ENCODE measurements at regions not wholly inside any gene's neighbourhood (a gene's known extent, or its start where the extent isn't known, plus 50 kb on each side); places are given as distances from the start of the nearest gene placed in this dataset.
"Not testable (repeated sequence)": the region's sequence is repeated elsewhere in the genome, so short reads cannot be mapped to it uniquely, and the experiment has no call there.

GRCh38 chr10:3647074-3647473 lies 137.9 kb downstream of the KLF6 start:
- no peak for DNase-seq (ENCODE audit: low read depth, low spot score)
- in situ Hi-C loops (cut with HindIII; ENCODE audit: low pct_unique_long_range_greater_than_20kb, low sequenced_read_pairs): no loop called here

DNA sequence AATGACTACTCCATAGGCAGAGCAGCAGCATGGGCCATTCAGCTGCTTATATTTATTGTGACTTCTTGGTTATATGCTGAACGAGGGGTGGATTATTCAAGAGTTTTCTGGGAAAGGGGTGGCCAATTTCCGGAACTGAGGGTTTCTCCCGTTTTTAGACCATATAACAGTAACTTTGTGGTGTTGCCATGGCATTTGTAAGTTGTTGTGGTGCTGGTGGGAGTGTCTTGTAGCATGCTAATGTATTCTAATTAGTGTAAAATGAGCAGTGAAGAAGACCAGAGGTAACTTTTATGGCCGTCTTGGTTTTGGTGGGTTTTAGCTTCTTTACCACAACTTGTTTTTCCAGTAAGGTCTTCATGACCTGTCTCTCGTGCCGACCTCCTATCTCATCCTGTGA lies 139.6 kb downstream of the KLF6 start:
- no peak for DNase-seq (ENCODE audit: low read depth, low spot score)
- in situ Hi-C loops (cut with HindIII; ENCODE audit: low pct_unique_long_range_greater_than_20kb, low sequenced_read_pairs): no loop called here

GRCh38 chr10:3640816-3641215 lies 144.2 kb downstream of the KLF6 start:
- no peak for DNase-seq (ENCODE audit: low read depth, low spot score)
- in situ Hi-C loops (cut with HindIII; ENCODE audit: low pct_unique_long_range_greater_than_20kb, low sequenced_read_pairs): no loop called here

- in situ Hi-C loops (cut with HindIII; ENCODE audit: low pct_unique_long_range_greater_than_20kb, low sequenced_read_pairs): no loop called here
- no peak for DNase-seq (ENCODE audit: low read depth, low spot score)
Measured at GRCh38 chr10:3639546-3639945, 145.5 kb downstream of the KLF6 start.

- DNase-seq (ENCODE audit: low read depth, low spot score): no peak
- in situ Hi-C loops (cut with HindIII; ENCODE audit: low pct_unique_long_range_greater_than_20kb, low sequenced_read_pairs): no loop called here
Measured at GRCh38 chr10:3636356-3637181, 148.4 kb downstream of the KLF6 start.

DNA sequence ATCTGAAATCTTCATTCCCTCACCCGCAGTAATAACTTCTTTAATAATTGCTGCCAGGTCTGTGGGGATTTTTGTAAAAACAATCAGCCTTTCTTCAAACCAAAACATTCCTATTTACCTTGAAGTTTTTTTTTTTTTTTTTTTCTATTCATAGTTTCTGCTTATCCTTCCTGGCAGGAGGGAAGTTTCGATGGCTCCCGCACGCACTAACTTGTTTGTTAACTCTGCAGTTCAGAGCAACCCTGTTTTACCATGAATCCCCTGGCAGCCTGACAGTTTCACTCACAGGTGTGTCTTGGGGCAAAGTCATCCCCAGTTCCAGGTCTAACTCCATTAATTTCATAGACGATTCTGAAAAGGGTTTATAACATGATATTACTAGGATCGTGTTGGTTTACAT lies 149.3 kb downstream of the KLF6 start:
- in situ Hi-C loops (cut with HindIII; ENCODE audit: low pct_unique_long_range_greater_than_20kb, low sequenced_read_pairs): no loop called here
- DNase-seq (ENCODE audit: low read depth, low spot score): no peak

DNA sequence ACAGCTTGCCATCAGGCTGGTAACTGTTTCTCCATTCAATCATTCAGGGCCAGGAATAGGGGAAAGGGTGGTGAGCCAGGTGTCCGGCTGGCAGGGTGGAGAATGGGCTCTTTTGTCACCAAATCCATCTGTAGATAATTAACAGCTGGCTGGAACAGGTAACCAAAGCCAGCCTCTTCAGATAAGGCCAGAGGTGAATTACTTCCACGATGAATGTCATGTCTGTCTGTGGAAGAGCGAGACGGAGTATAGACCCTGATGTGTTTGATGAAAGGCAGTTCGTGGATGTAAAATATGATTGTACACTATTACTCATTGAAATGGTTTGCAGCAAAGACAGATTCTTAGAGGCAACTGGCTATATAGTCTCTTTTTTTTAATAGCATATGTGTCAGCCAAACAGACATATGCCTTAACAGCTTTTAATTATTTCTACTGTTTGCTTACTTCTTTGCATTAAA lies 149.8 kb downstream of the KLF6 start:
- in situ Hi-C loops (cut with HindIII; ENCODE audit: low pct_unique_long_range_greater_than_20kb, low sequenced_read_pairs): no loop called here
- DNase-seq (ENCODE audit: low read depth, low spot score): no peak

DNA sequence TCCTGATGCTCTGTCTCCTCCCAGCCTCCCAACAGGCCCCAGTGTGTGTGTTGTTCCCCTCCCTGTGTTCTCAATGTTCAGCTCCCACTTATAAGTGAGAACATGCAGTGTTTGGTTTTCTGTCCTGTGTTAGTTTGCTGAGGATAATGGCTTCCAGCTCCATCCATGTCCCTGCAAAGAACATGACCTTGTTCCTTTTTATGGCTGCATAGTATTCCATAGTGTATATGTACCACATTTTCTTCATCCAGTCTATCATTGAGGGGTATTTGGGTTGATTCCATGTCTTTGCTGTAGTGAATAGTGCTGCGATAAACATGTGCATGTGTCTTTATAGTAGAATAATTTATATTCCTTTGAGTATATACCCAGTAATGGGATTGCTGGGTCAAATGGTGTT lies 150.4 kb downstream of the KLF6 start:
- DNase-seq (ENCODE audit: low read depth, low spot score); in situ Hi-C loops (cut with HindIII; ENCODE audit: low pct_unique_long_range_greater_than_20kb, low sequenced_read_pairs): not testable (repeated sequence)

GRCh38 chr10:3631701-3632330 lies 153.2 kb downstream of the KLF6 start:
- DNase-seq (ENCODE audit: low read depth, low spot score): no peak
- in situ Hi-C loops (cut with HindIII; ENCODE audit: low pct_unique_long_range_greater_than_20kb, low sequenced_read_pairs): no loop called here

- in situ Hi-C loops (cut with HindIII; ENCODE audit: low pct_unique_long_range_greater_than_20kb, low sequenced_read_pairs): no loop called here
- DNase-seq (ENCODE audit: low read depth, low spot score): no peak
Measured at GRCh38 chr10:3631291-3631690, 153.7 kb downstream of the KLF6 start.

DNA sequence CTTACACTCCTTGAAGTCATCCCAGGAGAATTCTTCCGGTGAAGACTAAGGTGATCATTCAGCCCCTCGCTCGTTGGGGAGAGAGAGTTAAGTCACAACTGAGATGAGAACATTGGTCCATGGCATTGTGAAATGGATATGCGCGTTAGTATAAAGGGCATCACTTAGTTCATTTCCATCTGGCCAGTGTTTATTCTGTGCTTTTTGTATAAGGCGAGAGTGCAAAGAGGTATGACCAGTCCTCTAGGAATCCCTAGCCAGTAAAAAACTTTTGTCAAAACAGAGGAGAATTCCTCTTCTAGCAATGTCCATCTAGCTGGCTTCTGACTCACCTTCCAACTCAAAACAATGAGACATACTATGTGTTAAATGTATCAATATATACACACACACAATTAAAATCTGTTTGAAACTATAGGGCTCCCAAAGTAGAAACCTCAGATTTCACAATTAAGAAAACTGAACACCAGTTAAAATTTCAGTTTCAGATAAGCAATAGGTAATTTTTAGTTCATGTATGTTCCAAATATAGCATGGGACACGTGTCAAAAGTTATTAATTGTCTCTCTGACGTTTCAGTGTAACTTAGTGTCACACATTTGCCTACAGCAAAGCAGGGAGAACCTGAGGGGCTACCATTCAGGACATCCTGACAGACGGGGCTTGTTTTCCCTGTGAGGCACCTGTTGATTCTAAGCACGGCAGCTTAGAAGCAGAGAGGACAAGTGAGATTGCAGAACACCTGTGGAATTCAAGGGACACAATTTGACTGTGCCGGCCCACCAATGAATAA lies 158.9 kb downstream of the KLF6 start:
- in situ Hi-C loops (cut with HindIII; ENCODE audit: low pct_unique_long_range_greater_than_20kb, low sequenced_read_pairs): no loop called here

DNA sequence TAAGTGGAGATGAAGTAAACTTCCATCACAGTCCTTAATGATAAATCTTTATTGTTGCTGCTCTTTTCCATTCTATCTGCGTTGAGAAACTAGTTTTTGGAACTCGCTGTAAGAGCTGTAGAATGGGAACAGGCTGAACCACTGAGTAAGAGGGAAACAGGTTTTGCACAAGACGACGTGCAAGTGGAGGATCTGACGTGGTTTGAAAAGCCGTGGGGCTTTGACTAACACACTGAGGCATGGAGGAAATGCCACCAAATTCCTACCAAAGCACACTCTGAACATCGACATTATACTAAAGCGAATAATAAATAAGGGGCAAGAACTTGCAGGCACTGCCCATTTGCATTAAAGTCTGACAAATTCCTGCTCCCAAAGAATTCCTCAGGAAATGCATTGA lies 160.6 kb downstream of the KLF6 start:
- DNase-seq (ENCODE audit: low read depth, low spot score): peak; percentile 34
- in situ Hi-C loops (cut with HindIII; ENCODE audit: low pct_unique_long_range_greater_than_20kb, low sequenced_read_pairs): no loop called here

More for the DNA sequence above, 158.9 kb downstream of the KLF6 start:
- no peak for DNase-seq (ENCODE audit: low read depth, low spot score)

GRCh38 chr10:3623746-3624145 lies 161.3 kb downstream of the KLF6 start:
- in situ Hi-C loops (cut with HindIII; ENCODE audit: low pct_unique_long_range_greater_than_20kb, low sequenced_read_pairs): no loop called here
- peak; percentile 23 for DNase-seq (ENCODE audit: low read depth, low spot score)

DNA sequence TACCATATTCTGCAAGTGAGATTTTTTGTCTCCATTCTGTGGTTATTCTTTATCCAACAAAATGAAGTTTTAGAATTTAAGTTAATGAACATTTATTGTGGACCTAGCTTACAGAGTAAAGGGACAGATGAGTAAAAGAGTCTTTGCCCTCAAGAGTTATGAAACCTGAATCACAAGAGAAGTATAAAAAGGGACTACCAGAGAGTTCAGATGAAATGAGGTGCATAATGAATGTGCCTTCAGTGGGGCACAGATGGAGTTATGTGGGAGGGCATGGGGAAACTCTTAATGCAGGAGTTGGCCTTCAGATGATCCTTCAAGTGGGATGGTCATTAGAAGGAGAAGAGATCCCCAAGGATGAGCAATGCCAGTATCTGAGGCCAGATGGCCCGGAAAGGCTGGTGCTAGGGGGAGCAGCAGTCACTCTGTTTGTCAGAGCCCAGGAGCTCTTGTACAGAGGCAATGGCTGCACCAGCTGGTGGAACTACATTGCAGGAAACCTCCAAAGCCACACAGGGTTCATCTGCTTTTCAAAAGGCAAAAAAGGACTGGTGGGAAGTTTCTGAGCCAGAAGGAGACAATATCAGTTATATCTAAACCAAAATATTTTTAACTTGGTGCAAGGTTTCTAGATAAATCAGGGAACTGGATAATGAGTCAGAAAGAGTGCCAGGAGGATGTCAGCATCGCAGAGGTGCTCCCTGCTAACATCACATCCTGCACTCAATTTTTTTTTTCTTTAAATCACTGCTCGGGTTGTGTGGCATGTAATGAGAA lies 162.0 kb downstream of the KLF6 start:
- no peak for DNase-seq (ENCODE audit: low read depth, low spot score)
- in situ Hi-C loops (cut with HindIII; ENCODE audit: low pct_unique_long_range_greater_than_20kb, low sequenced_read_pairs): no loop called here

- no peak for DNase-seq (ENCODE audit: low read depth, low spot score)
- in situ Hi-C loops (cut with HindIII; ENCODE audit: low pct_unique_long_range_greater_than_20kb, low sequenced_read_pairs): no loop called here
Measured at GRCh38 chr10:3622427-3622826, 162.6 kb downstream of the KLF6 start.

- no peak for DNase-seq (ENCODE audit: low read depth, low spot score)
- in situ Hi-C loops (cut with HindIII; ENCODE audit: low pct_unique_long_range_greater_than_20kb, low sequenced_read_pairs): no loop called here
Measured at GRCh38 chr10:3620818-3621217, 164.2 kb downstream of the KLF6 start.

- in situ Hi-C loops (cut with HindIII; ENCODE audit: low pct_unique_long_range_greater_than_20kb, low sequenced_read_pairs): no loop called here
- no peak for DNase-seq (ENCODE audit: low read depth, low spot score)
Measured at GRCh38 chr10:3619241-3619640, 165.8 kb downstream of the KLF6 start.

DNA sequence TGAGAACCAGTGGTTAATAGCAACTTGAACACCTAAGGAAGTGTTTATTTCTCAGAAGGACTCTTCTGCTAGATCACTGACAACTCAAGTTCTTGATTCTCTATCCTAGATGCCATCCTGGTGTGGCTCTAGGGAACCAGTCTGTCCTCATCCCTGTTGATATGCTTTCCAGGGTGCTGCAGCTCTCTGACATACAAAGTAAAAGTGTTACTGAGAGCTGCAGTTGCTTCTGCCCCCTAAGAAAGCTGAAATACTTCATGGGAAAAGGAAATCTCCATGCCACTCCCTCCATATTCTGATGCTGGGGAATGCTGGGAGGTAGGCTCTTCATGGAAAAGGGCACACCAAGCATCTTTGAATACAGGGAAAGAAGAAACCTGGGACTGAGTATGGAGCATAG lies 168.1 kb downstream of the KLF6 start:
- no peak for DNase-seq (ENCODE audit: low read depth, low spot score)
- in situ Hi-C loops (cut with HindIII; ENCODE audit: low pct_unique_long_range_greater_than_20kb, low sequenced_read_pairs): no loop called here
